ENCODE measurements at regions not wholly inside any gene's neighbourhood (a gene's known extent, or its start where the extent isn't known, plus 50 kb on each side); places are given as distances from the start of the nearest gene placed in this dataset.

DNA sequence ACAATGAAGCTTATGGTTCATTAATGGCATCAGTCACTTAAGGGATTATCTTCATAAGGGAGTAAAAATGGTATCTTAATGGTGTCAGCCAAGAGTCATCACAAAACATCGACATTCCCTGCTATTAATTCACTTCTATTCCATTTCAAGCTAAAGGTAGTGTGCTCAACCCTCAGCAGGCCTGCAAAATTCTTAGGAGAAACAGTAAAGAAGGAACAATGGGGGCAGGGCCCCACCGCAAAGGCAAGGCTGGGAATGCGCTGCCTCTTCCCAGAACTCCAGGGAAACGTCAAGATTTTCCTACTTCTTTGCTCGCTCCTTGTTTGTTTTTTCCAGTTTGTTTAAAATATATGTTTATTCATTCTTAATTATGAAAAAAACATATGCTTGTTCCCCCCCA lies 187.3 kb upstream of the TSC22D2 start:
- no peak for DNase-seq (ENCODE audit: low read depth)

DNA sequence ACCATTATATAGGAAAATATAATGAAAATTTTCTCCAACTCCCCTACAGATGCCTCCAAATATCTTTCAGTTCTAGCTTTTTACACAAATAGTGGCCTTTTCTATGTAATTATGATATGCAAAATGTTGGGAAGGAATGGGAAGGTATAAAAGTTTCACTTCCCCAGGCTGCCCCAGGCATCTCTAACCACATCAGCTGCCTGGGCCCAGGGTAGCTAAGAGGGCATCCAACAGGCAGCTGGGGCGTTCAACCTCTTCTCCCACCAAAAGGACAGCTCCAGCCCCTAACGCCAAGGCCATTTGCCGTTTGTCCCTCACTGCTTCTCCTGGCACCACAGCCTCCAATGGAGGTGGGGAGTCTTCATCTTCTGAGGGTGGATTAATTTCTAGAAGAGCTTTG lies 188.1 kb upstream of the TSC22D2 start:
- peak; percentile 29 for DNase-seq (ENCODE audit: low read depth)

DNA sequence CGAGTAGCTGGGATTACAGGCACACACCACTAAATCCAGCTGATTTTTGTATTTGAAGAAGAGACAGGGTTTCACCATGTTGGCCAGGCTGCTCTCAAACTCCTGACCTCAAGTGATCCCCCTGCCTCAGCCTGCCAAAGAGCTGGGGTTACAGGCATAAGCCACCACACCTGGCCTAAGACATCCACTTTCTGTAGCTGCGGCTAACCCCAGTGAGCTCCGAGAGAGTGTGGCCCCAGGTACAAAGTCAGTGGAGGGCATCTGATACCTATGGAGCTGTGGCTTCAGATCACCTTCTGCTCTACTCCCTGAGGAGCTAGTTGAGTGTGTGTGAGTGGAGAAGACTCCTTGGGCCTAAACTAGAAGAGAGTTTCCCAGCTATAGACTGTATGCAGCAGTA lies 189.3 kb upstream of the TSC22D2 start:
- DNase-seq (ENCODE audit: low read depth), result no peak

DNA sequence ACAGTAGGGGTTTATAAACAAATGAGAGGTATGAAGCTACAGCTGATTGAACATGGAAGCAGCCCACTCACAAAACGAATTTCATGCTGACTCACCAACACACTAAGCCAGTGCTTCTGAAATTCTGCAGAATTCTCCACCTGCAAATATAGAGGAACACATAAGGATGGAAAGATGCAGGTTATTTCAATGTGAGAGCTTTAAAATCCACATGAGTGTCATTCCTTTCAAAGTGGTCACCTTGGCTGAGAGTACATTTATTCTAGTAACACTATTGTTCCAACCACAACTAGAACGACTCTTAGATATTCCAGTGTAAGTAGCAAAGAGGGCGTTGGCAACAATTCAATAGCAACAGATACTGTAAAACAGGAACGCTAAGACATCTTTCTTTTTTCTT lies 189.9 kb upstream of the TSC22D2 start:
- no peak for DNase-seq (ENCODE audit: low read depth)

DNA sequence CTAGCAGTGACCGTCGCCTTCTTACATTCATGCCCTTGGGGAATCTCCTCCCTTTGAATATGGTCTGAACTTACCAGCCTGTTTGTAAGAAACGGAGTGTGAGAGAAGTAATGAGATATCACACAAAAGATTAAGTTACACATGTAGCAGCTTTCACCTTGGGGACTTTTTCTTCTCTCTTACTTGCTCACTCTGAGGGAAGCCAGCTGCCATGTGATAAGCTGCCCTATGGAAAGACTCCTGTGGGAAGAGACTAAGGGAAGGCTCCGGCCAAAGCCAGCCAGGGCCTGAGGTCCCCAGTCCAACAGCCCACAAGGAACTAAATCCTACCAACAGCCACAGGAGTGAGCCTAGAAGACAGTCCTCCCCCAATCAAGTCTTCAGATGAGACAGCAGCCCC lies 190.4 kb upstream of the TSC22D2 start:
- no peak for DNase-seq (ENCODE audit: low read depth)

DNA sequence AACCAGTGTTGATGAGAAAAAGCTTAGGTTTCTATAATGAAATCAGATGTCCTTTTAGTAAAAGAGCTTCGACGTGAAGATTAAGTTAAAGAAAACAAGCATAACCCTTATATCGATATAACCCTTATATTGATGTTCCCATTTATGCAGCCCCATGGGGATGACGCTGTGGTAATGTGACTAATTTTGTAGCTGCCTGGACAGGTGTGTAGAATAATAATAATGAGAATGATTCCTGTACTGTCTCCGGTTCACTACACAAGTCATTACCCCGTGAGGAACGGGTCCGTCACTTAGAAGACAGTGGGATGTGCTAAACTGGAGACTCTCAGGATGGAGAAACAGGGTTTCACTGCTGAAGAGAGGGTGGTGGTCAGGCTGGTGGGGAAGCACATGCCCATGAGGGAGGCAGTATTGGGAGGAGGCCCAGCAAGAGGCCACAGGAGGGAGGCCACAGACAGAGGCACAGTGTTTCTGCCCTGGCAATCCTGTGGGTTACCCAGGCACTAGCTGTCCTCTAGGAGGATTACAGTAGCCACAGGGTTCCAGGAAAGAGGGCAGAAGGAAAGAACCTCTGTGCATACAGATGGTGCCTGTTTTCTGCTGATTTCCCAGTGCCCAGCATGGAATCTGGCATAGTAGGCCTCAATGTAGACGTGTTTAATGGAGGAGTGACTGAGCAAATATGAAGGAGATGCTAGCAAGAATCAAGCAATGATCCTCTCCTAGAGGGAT lies 191.1 kb upstream of the TSC22D2 start:
- peak; percentile 22 for DNase-seq (ENCODE audit: low read depth)

DNA sequence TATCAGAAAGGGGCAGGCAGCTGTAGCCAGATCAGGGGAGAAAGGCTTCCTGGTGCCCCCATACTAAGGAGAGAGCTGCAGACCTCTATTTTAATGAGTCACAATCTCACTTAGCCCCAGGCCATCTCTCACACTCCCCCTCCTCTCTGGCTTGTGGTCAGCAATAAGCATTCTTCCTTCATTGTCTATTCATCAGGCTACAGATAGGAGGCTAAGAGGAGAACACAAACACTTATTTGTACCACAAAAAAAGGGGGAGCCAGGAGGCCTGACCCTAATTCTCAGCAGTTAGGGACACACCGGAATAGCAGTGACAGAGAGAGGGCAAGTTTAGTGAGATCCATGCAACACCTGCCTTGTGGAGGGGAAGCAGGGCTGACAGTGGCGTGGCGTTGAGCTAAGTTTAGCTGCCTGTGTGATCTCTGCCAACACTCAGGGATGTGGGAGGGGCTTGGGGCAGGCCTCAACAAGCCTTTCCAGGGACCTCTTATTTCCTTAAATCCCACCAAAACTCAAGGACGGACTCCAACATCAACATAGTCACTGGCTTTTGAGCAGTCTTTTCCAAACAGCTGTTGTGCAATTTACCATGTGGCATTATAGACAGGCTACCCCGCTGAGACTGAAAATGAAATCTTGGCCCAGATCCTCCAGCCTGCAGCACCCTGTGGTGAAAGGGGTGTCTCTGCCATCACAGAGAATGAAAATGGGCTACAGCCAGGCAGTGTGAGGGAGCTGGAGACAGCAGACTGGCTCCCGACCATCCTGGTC lies 191.9 kb upstream of the TSC22D2 start:
- peak; percentile 94 for DNase-seq (ENCODE audit: low read depth)

DNA sequence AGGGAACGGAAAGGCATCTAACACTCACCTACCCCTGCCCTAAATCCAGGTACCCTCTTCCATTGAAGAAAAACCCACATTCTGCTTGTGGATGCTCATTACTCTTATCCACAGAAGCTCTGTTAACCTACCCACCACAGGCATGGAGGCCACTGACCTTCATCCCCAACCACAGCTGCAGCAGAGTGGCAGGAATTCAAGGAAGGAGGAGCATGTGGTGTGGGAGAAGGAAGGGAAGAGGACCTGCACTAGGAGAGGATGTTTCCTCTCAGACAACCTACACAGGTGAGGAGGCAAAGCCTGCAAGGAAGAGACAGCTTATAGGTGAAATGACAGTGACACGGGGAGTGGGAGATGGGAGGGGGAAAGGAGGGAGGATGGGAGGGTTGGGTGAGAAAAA lies 192.5 kb upstream of the TSC22D2 start:
- DNase-seq (ENCODE audit: low read depth), result peak; percentile 88

DNA sequence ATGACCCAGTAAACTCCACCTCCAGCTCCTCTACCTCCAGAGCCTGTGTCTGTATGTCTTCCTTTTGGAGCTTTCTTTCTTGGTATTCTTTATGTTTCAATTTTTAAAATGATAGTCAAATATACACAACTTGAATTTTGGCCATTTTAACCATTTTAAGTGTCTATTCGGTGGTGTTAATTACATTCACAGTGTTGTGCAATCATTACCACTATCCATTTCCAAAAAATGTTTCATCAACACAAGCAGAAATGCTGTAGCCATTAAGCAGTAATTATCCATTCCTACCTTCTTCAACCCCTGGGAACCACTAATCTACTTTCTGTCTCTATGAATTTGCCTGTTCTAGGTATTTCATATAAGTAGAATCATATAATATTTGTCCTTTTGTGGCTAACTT lies 194.5 kb upstream of the TSC22D2 start:
- DNase-seq (ENCODE audit: low read depth), result no peak

DNA sequence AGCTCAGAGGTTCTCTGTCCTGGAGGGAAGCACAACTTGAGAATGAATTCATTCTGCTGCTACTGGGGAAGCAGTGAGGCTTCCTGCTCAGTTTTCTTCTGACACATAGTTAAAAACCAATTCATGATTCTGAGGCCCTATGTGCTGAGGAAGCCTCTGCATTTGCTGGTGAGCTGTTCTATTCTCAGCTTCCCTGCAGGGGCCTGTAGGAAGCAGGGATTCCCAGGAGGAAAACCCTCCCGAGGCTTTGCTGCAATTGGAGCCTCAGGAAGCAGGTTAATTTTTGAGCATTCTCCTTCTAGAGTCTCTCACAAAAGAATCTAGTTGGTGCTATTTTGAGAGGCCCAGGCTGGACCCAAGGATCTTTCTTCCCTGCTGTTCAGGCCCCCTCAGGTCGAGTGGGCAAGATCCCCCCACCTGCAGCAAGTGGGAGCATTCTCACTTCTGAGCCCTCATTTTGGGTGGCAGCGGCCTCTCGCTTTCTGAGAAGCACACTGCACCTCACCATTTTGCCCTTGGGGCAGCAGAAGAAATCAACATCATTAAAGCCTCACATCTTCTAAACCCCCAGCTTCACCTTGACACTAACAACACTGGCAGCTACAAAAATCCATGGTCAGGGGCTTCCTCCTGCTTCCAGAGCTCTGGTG lies 197.5 kb upstream of the TSC22D2 start:
- no peak for DNase-seq (ENCODE audit: low read depth)

DNA sequence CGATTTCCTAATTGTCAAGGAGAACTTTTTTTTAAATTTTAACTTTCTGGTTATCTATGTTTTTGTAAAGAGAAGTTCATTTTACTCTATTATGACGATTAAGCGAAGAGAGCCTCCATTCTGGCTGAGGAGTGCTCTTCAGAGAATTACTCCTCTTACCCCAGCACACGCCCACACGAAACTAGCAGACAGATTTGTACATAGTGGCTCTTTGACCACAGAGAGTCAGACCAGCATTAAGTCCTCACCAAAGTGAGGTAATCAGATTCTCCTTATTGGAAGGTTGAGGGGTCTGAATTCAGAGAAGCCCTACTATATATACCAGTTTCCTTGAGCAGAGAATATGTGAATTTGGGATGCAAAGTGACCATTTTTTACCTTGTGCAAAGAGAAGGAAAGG lies 204.8 kb upstream of the TSC22D2 start:
- no peak for DNase-seq (ENCODE audit: low read depth)

DNA sequence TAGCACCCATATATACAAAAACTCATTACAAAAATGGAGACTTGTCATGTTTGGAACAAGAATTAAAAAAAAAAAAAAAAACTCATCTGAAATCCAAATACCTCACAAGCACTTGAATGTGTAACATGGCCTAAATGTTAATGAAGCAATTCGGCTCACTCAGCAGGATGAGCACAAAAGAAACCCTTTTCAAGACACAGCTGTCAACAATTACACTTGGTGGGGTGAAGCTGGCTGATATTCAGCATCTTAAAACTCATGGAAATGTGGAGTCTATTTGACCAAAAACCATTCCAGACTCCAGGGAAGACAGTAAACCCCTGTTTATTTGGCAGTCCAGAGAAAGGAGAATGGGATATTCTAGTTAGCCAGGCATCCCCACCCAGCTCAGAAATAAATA lies 205.4 kb upstream of the TSC22D2 start:
- DNase-seq (ENCODE audit: low read depth), result peak; percentile 31

DNA sequence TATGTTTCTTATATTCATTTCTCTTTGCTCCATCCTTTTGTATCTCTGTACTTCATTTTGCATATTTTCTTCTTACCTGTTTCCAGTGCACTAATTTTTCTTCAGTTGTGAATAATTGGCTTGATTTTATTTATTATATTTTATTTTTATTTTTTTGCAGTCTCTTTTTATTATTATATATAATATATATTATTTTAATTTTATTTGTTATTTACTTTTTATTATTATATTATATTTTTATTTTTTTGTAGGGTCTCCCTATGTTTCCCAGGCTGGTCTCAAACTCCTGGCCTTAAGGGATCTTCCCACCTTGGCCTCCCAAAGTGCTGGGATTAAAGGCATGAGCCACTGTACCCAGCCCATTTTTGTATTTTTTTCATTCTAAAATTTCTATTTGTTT lies 213.1 kb upstream of the TSC22D2 start:
- no peak for DNase-seq (ENCODE audit: low read depth)

DNA sequence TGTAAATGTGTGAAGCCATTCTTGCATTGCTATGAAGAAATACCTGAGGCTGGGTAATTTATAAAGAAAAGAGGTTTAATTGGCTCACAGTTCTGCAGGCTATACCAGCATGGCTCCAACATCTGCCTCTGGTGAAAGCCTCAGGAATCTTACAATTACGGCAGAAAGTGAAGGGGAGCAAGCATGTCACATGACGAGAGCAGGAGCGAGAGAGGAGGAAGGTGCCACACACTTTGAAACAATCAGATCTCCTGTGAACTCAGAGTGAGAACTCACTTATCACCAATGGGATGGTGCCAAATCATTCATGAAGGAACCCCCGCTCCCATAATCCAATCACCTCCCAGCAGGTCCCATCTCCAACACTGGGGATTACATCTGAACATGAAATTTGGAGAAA lies 213.6 kb upstream of the TSC22D2 start:
- no peak for DNase-seq (ENCODE audit: low read depth)

DNA sequence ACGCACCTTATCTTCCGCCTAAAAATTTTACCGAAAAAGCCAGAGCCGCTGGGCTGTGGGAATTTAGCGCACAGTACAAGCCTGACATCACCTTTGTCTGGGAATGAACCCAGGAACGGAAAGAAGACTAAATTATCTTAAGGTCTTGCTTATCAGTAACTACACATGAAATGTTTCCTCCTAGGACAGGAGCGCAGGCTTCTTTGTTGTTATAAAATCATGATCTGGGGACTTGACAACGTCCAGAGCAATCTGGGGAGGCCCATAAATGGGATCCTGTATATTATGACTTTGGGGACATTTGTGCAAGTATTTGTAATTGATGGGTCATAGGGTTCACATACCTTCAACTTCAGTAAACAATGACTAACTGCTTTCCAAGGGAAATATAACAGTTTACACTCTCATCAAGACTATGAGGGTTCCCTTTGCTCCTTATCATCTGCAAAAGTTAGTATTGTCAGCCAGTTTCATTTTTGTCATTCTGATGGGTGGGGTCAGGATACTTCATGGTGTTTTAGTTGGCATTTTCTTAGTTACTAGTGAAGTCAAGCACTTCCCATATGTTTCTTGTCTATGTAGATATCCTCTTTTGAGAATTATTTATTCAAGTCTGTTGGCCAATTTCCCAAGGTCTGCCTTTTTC lies 213.9 kb upstream of the PFN2 start:
- DNase-seq (ENCODE audit: low read depth), result no peak

DNA sequence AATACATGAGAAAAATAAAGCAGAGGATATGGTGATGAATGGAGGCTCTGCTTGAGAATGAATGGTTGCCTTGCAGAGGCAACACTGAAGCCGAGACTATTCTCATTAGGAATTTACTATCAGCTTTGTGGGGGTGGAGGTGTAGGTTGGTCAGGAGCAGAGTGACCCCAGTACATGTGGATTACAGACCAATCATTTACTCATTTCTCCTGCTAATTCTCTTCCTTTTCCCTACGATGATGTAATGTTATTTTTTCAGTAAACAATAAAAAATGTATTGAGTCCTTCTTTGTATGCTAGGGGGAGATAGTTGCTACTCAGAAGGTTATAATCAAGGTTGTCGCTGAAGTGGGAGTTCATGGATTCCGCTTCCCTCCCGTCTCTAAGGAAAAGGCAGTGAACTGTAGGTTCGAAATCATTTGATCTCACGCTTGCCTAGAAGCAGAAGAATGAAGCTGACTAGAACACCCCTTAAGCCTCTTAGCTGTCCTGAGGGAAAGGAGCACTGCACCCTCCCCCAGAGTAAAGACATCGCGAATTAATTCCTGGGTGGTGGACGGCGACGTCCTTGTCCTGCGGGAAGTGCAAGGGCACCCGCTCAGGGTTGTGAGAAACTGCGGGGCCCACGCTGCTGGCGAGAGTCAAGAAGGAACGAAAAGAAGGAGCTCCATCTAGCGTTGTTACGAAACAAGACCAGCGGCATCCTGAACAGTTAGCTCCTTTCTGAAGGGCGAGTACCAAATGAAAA lies 213.2 kb upstream of the PFN2 start:
- peak; percentile 90 for DNase-seq (ENCODE audit: low read depth)

DNA sequence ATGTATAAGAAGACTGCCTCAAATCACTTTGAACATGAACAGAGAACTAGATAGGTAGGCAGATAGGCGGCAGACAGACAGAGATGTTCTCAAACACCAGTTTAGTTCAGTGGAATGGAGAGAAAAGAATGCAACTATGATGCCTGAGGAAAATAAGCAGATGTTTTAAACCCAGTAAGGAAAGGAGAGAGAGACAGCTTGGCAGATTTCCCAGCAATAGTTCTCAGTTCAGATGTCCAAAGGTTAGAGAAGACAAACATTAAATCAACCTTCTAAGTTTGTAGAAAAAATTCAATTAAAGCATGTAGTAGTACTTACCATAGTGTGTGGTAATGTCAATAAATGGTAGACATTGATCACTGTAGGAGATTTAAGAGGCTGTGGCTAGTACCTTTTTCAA lies 209.6 kb upstream of the PFN2 start:
- peak; percentile 82 for DNase-seq (ENCODE audit: low read depth)

DNA sequence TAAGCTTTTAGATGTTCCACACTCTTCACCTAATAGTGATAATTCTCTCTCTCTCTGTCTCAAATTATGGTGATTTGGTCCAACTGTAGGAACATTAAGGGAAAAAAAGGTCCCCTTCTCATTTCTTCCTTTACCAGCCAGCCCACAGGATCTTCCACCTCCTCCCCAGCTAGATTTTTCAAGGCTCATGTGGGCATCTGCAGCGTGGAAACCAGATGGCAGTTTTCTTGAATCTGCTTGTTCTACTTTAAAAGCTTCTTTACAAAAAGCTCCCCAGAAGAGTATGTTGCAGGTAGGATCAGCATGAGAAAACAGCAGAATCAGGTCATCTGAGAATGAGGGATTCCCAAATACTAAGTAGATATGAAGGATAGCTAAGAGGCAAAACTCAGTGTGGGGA lies 208.6 kb upstream of the PFN2 start:
- DNase-seq (ENCODE audit: low read depth), result no peak

DNA sequence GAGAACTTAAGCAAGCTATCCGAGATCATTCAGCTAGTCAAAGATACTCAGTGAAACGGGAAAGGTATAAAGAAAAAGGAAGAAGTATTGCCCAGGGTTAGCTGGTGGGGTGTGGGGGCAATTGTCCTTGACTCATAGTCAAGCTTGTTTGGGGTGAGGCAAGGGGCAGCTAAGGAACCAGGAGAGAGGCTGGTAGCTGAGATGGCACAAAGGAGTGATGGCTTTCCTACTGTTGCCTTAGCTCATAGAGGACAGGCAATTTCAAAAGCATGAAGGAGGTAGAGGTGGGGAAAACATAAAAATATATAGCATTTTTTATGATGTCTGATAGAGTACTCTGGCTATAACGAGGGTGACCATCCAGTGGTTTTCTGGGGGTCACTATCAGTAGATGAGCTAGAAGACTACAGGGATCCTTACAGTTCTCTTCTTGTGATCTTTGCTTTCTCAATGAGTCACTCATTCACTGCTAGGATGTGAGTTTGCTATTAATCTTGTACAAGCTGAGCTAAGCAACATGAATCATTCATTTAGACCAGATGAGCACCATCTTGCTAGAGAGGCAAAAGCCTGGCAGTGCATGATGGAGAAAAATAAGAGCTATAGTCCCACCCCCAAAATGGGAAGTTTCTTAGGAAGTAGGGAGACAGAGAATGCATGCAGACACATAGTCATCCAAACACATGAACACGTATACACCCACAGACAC lies 207.1 kb upstream of the PFN2 start:
- no peak for DNase-seq (ENCODE audit: low read depth)

DNA sequence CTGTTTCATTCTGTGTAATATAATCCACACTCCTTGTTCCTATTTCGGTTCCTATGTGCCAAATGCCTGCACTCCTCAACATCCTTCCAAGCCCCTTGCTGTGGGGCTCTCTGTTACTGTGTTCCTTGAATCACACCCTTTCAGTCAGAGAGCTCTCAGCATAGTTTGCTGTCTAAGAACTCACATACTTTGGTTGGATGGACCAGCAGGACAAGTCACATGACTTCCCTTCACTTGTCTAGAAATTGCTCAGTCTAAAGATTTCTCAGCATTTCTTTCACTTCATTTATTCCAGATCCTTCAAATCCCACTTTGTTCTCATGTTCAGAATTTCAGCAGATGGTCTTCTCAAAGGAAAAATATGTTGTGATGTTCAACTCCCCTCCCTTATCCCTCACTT lies 203.5 kb upstream of the PFN2 start:
- DNase-seq (ENCODE audit: low read depth), result no peak

DNA sequence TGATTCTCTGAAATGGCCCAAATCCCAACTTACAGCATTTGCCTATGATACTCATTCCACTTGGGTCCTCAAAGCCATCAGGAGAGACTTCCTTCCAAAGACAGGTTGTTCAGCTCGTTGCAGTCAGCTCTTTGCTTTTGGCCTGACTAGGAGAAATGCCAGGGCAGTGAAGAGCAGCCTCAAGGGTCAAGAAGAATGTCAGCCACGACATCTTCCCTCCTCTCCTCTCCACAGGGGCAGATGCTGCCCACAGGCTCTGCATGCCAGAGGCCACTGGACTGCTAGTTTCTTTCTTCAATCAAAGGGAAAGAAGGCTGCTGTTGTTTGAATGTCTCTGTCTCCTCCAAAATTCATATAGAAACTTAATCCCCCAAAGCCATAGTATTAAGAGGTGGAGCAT lies 201.7 kb upstream of the PFN2 start:
- DNase-seq (ENCODE audit: low read depth), result peak; percentile 88

Data from myocyte (in vitro differentiated cells).